ENCODE measurements at regions not wholly inside any gene's neighbourhood (a gene's known extent, or its start where the extent isn't known, plus 50 kb on each side); places are given as distances from the start of the nearest gene placed in this dataset.

- intact Hi-C loops (cut with DNase I), result no loop called here
- Histone ChIP-seq H3K4me1 (peaks cover 0 to 25% (median 6%) of the 10 kb centered on the region in 9 donors), H3K9me3 (peaks cover 0 to 17% (median 0%) of the 10 kb centered on the region in 11 donors), H3K4me3 (peak overlapping the region in 5 of 10 donors; percentile 16 to 29 (median 21)), H3K36me3 (no peaks in the 10 kb centered on the region), H3K27me3 (no peaks in the 10 kb centered on the region), H3K27ac (peak overlapping the region in 7 of 10 donors; percentile 29 to 90 (median 81))
- WGBS, 2 donors, result 38 to 46% methylated on average over 9 of the region's 9 CpGs
- peak; percentile 46 to 91 (median 80) for ATAC-seq
- peak in 2 of 9 donors; percentile 11 to 15 for TF ChIP-seq CTCF (IDR thresholded peaks at IDR 0.05)
- DNase-seq, result peak in 1 of 2 donors; percentile 33
Observed at GRCh38 chr1:219304227-219305226, 130.8 kb downstream of the LYPLAL1 start.

DNA sequence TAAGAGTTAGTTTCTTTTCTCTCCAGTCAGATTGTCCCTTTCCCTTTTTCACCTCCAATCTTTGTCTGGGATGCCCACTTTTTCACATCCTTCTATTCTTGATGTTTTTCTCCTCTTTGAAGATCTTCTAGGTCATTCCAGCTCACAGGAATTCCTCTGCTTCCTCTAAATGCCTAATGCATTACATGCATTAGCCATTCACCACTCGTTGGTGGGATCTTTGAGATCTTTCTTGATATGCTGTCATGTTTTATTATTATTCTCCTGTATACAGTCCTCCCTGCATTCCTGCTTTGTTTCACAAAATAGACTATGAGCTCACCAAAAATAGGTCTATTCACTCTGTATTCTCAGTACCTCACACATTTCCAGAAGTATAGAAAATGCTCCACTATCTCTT, 129.0 kb downstream of the LYPLAL1 start:
- DNase-seq (no peak), ATAC-seq (no peak)
- no peak overlapping the region for H3K27ac ChIP-seq
- intact Hi-C loops (cut with DNase I), result no loop called here
- H3K4me1 ChIP-seq, result peaks cover 0 to 37% (median 12%) of the 10 kb centered on the region in 9 donors
- no peaks in the 10 kb centered on the region for H3K36me3 ChIP-seq
- H3K27me3 ChIP-seq, result no peaks in the 10 kb centered on the region
- no peak overlapping the region for H3K4me3 ChIP-seq
- no peak for TF ChIP-seq CTCF (IDR thresholded peaks at IDR 0.05)
- peaks cover 0 to 8% (median 0%) of the 10 kb centered on the region in 11 donors for H3K9me3 ChIP-seq
- 42 to 55% methylated on average over 1 of the region's 1 CpG for WGBS, 2 donors

GRCh38 chr1:219299420-219299819, 125.7 kb downstream of the LYPLAL1 start:
- no peaks in the 10 kb centered on the region for H3K9me3 ChIP-seq
- TF ChIP-seq CTCF (IDR thresholded peaks at IDR 0.05), result no peak
- peaks cover 0 to 16% (median 0%) of the 10 kb centered on the region in 9 donors for H3K36me3 ChIP-seq
- intact Hi-C loops (cut with DNase I), result no loop called here
- WGBS, 2 donors, result 73 to 78% methylated on average over 4 of the region's 4 CpGs
- no peaks in the 10 kb centered on the region for H3K27me3 ChIP-seq
- peak overlapping the region in 5 of 10 donors; percentile 35 to 79 (median 52) for H3K27ac ChIP-seq
- ATAC-seq (peak in 5 of 8 donors; percentile 20 to 58 (median 44)), DNase-seq (no peak)
- H3K4me3 ChIP-seq, result no peak overlapping the region
- peaks cover 0 to 34% (median 9%) of the 10 kb centered on the region in 9 donors for H3K4me1 ChIP-seq

DNA sequence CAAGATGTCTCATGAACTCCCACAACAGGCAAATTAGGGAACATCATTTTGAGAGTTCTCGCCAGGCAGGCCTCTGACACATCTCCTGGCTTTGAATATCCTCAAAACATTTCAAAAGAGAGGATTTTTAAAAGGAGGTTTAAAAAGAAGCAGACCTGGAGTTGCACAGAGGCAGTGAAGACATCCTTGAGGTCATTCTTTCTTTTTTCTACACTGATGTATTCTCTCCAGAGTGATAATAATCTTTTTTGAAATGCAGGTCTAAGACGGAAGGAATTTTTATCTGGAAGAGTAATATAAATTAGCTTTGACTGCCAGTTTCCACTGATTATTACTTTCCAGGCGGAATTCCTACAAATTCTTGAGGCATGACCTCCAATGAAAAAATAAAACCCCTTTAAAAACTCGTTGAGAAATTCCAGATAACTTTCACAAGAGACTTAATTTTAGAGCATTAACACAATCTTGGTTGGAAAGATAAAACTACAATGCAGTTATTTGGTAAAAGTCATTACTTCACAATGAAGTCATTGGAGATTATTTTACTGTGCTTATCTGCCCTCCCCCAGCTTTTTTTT, 125.0 kb downstream of the LYPLAL1 start:
- Histone ChIP-seq H3K27ac (peak overlapping the region in 8 of 10 donors; percentile 22 to 79 (median 58)), H3K36me3 (peaks cover 0 to 20% (median 0%) of the 10 kb centered on the region in 9 donors), H3K4me1 (peaks cover 0 to 34% (median 8%) of the 10 kb centered on the region in 9 donors), H3K9me3 (no peaks in the 10 kb centered on the region), H3K27me3 (no peaks in the 10 kb centered on the region), H3K4me3 (no peak overlapping the region)
- whole genome bisulfite sequencing, 2 donors, result 42 to 45% methylated on average over 4 of the region's 4 CpGs
- no peak for TF ChIP-seq CTCF (IDR thresholded peaks at IDR 0.05)
- DNase-seq (no peak), ATAC-seq (peak in 6 of 8 donors; percentile 15 to 79 (median 49))
- intact Hi-C loops (cut with DNase I), result no loop called here
